AG09319 (cell line): ENCODE measurements at regions not wholly inside any gene's neighbourhood (a gene's known extent, or its start where the extent isn't known, plus 50 kb on each side); places are given as distances from the start of the nearest gene placed in this dataset.

Experiments used
- DNase-seq: peaks from one replicate; pipeline ENCODE4 v3.0.0-alpha.2; 2010; ENCODE audit warnings: low read depth; ENCODE audit errors: extremely low read depth
- CTCF ChIP-seq: IDR thresholded peaks from 2 replicates; pipeline ENCODE4 v1.5.1; 2011; ENCODE audit warnings: low read depth, mild to moderate bottlenecking, inconsistent platforms, low read length, moderate library complexity

GRCh38 chr17:79498854-79499253, 112.0 kb downstream of the RBFOX3 start:
- DNase-seq = no peak
- TF ChIP-seq CTCF = no peak

- no peak for TF ChIP-seq CTCF
- DNase-seq = no peak
Measured at GRCh38 chr17:79497777-79498348, 113.0 kb downstream of the RBFOX3 start.

GRCh38 chr17:79496422-79497005, 114.3 kb downstream of the RBFOX3 start:
- TF ChIP-seq CTCF = no peak
- no peak for DNase-seq

- DNase-seq = no peak
- TF ChIP-seq CTCF = no peak
Measured at GRCh38 chr17:79495665-79496064, 115.2 kb downstream of the RBFOX3 start.

- no peak for DNase-seq
- no peak for TF ChIP-seq CTCF
Measured at GRCh38 chr17:79491006-79491405, 119.8 kb downstream of the RBFOX3 start.

- no peak for TF ChIP-seq CTCF
- no peak for DNase-seq
Measured at GRCh38 chr17:79490530-79490929, 120.3 kb downstream of the RBFOX3 start.

GRCh38 chr17:79487149-79487548, 123.7 kb downstream of the RBFOX3 start:
- no peak for DNase-seq
- TF ChIP-seq CTCF = no peak
